ENCODE measurements at regions not wholly inside any gene's neighbourhood (a gene's known extent, or its start where the extent isn't known, plus 50 kb on each side); places are given as distances from the start of the nearest gene placed in this dataset.

DNA sequence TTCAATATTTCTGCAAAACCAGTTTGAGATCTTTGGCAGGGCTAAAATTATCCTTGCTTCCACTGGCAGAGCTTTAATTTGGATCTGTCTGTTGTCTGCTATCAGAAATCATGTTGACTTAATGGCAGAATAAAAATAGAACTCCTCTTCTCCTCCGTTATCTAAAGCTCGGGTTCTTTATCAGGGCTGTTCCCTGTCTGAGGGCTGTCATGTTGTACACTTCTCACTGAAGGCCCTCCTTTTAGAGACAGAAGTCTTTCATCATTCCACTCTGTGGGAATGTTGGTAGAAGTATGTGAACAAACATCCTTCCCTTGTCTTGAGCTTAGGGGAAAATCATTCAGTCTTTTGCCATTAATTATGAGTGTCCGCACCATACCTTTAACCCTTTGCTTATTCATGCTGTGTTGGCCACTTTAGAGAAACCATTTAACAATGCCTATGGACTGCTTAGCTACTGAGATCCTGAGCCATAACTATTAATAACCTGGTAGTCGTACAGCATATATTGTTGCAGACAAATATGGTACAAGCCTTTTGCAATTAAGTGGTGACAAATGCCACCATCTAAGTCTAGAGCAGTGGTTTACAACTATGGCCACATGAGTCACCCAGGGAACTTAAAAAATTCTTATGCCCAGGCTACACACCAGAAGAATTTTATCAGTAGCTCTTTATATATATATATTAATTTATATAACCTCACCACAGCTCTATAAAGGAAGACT is 226.0 kb upstream of the TPM1 start:
- no peak for DNase-seq (ENCODE audit: extremely low read depth, low read depth, low spot score)

DNA sequence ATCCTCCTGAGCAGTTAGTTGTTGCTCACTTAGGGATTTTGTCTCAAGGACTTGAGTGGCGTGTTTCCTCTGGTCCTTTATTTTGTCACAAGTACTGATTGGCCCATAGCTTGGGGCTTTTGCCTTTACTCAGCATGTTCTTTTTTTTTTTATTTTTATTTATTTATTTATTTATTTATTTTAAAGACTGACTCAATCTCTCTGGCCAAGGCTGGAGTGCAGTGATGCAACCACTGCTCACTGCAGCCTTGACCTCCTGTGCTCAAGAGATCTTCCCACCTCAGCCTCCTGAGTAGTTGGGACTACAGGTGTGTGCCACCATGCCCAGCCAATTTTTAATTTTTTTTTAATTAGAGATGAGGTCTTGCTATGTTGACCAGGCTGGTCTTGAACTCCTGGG is 223.9 kb upstream of the TPM1 start:
- no peak for DNase-seq (ENCODE audit: extremely low read depth, low read depth, low spot score)

DNA sequence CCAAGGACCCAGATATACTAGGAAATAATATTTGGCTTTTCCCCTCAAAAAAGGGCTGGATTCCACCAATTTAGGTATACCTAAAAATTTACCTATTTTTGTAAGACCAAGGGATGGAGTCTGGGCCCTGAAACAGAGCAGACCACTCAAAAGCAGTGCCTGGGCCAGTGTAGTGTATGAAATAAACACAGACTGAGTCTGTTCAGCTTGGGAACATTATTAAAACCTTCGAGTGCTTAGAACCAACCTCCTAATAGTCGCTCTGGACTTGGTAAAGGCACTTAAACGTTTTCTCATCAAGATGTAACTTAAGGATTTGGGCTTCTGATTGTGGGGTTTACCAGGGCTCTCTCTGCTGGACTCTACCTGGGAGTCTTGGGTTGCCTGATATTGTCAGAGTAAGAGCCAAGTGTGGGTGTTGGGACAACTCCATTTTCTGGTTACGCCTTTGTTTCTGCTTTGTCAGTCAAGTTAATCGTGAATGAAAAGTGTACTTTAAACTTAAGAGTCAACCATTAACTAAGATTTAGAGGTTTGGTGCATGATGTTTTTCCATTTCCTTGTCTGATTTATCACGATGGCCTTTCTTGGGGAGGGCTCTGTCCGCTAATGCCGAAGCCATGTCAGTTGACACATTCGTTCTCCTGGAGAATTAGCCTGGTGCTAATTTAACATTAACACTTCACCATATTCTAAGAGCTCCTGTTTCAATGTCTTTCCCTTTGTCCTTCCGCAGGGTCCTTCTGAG is 221.0 kb upstream of the TPM1 start:
- DNase-seq (ENCODE audit: extremely low read depth, low read depth, low spot score) = no peak

DNA sequence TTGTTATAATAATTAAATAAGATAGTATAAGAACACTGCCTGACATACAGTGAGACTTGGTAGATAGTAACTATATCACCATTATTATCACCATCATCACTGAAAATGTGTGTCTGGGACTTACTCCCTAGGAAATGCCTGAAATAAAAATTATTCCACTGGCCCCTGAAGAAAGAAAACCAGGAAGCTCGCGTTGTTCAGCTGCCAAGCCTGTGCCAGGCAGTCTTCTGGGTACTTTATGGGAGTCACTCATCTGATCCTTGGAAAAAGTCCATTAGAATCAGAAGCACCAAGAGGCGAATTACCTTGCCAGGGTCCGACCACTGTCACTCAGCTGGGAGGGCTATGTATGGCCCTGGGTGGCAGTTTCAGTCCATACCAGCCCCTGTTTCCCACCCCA is 220.3 kb upstream of the TPM1 start:
- DNase-seq (ENCODE audit: extremely low read depth, low read depth, low spot score) = no peak

DNA sequence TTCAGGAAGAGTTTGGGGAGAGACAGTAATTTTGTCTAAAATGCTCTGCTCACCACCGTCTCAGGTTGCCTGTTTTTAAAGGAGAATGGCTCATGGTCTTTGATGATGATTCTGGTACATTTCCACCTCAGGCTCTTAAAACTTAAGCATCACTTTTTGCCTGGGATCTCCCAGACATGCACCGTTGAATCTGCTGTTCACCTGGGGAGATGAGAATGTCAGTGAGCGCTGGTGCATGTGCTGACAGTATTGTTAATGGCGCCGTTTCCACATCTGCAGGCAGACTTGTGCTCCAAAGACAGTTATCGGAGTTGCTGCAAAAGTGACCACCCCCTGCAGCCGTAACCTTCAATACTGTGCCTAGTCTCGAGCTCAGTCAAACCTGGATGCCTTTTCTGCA is 219.0 kb upstream of the TPM1 start:
- DNase-seq (ENCODE audit: extremely low read depth, low read depth, low spot score) = no peak

DNA sequence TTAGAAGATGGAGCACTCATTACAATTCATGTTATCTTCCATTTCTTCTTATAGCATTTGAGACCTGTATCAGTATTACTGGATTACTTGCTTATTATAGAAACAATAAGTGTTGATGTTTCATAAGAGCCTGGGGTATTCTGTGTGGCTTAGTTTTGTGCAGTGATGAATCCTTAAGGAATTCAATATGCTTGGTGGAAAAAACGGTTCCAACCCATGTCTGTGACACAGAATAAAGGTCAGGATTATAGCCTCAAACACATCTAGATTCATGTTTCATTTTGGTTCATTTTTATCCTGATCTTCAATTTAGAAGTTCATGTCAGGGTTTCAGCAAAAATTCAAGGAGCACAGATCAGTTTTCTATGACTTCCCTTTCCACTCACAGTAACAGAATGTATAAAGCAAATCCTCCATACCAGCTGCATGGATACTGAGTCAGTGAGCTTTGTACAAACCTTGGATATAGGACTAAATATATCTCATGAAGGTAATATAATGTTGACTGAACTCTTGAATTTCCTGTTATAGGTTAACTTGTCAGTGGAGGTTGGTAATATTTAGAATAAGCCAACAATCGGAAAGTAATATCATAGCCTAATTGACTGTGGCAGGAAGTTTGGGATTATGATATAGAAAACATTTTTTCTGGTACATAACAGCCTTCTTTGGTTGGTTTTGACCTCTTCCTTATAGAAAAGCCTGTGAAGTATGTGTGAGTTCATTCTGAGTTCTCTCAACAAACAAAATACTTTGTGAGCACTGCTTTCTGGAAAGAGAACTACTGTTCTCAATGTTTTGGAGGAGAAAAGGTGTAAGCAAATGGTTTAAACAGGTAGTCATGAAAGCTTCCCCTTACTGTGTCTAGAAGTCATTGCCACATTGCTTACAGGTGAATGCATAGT is 218.2 kb upstream of the TPM1 start:
- no peak for DNase-seq (ENCODE audit: extremely low read depth, low read depth, low spot score)

DNA sequence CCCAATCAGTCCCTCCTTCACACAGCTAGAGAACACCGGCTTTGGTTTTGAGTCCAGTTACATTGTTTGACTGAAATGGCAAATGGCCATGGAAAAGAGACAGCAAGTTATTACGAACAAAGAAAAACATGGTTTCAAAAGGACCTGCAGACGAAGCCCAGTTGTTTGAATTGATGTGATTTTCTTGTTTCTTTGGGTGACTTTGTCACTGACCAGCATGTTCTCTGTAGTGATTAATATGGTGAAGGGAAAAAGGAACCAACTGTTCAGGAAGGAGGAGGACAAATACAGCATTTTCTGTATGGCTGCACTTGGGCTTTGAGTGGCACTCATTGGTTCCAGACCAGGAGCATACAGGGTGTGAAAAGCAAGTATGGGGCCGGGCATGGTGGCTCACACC is 217.4 kb upstream of the TPM1 start:
- DNase-seq (ENCODE audit: extremely low read depth, low read depth, low spot score) = no peak

DNA sequence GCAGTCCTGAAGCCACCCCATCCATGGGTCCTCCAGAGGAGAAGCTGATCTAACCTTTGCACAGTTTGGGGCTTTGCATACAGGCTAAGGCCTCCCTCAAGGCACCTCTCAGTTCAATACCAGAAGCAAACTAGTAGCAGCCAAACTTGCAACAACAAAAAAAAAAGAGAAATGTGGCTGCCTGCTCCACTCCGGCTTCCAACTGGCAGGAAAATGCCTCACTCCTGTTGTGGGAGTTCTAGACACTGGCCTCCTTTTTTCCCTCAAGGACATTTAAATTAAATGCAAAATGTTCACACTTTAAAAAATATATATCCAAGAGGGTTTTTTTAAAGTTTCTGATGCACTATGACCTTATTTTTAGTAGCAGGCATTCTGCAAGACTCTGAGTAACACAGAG is 216.0 kb upstream of the TPM1 start:
- no peak for DNase-seq (ENCODE audit: extremely low read depth, low read depth, low spot score)

DNA sequence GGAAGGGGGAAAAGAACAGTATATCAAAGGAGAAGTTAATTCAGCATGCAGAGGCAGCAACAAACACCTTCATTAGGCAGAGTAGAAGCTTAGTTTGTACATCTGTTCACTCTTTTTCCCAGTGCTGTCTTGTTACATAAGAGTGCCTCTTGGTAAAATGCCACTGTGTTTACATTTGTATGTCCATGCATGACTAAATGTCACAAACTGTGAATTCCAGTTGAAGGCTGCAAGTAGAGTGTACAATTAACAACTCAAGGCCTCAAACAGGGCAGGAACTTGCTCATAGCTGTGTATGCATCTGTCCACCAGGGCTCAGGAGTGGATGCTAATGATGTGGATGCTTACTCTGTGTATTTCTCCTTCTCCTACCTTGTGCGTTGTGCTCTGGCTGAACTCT is 214.2 kb upstream of the TPM1 start:
- no peak for DNase-seq (ENCODE audit: extremely low read depth, low read depth, low spot score)

DNA sequence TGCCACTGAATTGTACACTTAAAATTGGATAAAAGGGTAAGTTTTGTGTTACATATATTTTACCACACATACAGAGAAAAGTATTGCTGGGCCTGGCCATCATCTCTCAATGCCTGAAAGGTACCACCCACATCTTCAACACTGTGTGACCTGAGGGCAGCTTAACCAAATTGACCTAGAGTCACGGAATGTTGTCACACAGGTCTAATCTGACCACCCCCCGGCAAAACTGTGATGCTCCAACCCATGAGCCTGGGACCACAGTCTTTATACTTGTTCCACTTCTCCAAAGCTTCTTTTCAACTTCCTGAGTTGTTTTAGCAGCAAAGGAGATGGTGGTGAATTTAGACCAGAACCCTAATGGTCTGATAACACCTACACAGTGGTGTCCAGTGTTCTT is 210.3 kb upstream of the TPM1 start:
- no peak for DNase-seq (ENCODE audit: extremely low read depth, low read depth, low spot score)

DNA sequence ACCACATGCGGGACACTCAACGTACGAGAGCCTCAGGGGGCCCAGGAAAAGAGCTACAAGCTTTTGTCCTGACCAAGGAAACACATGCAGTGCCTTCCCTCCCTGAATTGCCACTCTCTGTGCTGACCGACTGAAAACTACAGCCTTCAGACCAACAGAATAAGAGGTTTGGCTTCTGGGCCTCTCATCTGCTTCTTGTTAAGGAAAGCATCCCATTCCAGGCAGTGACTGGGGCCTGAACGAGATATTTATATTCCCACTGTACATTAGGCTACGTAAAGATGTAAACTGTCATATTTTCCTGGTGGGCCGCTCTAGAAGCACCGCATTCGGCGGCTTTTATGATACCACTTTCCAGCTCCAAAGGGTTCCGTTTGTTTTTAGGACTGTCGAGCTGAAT is 208.9 kb upstream of the TPM1 start:
- no peak for DNase-seq (ENCODE audit: extremely low read depth, low read depth, low spot score)

DNA sequence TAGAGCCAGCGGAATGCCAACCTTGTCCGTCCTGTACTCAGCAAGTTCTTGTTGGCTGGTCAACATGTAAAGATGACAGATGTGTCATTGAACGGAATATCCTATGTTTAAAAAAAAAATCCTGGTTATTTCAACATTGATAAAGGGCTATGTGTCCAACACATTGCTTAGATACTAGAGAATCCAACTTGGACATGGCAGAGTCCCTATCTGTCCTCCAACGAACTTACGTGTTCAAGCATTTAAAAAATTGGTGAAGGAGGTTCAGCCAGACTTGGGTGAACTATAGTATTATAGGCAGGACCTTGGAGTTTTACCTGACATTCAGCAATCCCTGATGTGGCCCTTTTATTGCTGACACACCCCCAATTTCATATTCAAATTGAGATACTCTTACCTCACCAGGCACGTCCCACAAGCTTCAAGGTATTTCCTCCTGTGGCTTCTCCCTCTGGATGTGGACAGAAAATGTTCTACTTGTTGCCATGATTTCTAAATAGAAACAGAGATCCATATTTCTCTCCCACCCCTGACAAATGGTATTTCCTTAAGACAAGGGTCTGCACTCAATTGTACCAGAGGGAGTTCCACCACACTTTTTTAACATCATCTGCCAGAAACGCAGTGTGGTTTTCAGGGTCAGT is 207.7 kb upstream of the TPM1 start:
- no peak for DNase-seq (ENCODE audit: extremely low read depth, low read depth, low spot score)

DNA sequence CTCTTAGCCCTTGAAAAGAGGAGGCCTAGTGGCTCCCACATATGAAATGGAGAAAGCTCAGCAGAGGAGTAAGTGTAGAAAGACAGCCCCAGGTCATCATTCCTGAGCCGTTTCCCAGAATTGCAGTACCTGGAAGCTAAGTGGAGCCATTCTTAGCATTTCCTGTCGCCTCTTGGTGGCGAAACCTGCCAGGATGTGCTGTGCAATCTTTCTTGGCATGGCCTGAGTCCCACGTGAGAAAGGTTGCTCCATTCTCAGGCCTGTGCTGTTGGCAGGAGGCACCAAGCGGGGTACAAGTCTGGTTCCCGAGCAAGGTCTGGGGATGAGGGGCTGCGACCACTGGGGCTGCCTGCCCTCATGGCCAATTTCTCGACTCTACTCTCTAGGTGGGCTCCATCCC is 207.2 kb upstream of the TPM1 start:
- DNase-seq (ENCODE audit: extremely low read depth, low read depth, low spot score) = no peak

DNA sequence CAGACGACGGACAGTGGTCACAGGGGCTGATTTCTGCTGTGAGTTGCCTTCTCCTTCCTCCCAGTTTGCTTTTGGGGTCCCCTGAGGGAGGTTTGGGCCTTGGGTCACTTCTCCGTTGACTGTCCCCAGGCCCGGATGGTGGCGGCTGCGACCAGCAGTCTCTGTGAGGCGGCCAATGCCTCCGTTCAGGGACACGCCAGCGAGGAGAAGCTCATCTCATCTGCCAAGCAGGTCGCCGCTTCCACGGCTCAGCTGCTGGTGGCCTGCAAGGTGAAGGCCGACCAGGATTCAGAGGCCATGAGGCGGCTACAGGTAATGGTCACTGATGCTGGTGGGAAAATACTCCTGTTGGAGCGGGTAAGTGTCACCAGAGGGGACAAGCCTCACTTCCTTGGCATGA is 206.8 kb upstream of the TPM1 start:
- no peak for DNase-seq (ENCODE audit: extremely low read depth, low read depth, low spot score)

DNA sequence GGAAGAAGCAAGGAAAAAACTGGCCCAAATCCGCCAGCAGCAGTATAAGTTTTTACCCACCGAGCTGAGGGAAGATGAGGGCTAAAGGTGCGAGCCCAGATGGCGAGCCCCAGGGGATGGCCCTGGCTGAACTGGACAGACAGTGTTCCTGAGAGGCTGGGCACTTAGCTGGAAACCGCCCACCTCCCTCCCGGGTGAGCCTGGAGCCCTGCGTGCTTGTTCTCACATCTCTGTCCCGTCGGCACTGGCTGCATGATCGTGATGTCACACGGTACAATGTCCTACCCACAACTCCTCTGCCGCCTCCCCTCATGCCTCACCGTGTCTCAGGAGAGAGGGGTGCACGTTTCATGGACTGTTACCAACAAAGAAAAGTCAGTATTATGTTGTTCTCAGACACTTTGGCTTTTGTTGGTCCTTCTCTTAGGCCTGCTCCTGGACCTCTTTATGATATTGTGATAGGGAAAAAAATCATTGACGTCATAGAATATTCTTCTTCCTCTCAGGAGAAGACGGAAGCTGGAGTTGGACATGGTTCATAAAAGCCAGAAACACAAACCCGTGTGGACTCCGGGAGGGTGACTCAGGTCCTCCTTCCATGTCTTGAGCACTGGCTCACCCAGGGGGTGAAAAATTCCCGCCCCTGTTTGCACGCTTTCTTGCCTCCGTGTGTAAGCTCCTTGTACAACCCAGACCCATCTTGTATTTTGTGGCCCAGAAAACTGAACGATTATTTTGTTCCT is 201.8 kb upstream of the TPM1 start:
- DNase-seq (ENCODE audit: extremely low read depth, low read depth, low spot score) = no peak

DNA sequence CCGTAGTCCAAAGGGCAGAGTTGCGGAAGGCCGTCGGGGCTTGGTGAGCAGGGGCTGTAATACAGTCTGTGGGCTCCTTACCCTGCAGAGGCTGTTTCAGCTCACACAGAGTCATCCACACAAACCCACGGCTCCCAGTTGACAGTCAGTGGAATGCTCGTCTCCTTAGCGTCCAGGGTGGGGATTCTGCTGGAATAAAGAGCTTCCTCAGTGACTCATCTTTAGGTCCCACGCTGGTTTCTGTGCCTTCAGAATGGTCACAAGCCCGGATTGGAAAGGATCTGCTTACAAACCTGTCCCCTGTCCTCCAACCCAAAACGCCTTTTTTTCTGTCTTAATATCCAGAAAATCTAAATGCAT is 201.3 kb upstream of the TPM1 start:
- DNase-seq (ENCODE audit: extremely low read depth, low read depth, low spot score) = no peak

DNA sequence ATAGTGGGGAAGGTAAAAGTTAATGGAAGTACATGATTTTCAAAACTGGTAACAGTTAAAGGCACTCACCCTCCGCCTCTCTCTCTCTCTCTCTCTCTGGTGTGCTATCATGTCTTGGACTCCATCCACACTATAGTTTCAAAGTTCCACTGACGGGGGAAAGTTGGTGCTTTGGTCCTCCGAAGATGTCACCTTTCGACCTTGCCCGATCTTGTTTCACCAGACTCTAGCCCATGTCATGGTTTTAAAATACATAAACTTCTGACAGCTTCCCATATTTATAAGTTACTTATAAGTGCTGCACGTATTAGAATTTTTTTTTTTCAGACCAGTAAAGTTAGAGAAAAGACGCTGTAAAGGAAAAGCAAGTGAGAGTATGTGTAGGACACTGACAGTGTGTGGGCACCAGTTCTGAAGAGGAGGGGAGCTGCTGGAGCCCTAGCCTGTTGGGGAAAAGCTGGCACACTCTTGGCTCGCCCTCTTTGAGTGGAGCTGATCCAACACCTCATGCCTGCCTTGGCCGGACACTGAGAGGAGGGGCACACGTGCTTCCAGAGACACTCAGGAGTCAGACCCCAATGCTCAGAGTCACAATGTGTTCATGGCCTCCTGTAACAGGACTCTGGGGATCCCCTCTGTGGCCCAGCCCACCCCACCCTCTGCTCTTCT is 200.5 kb upstream of the TPM1 start:
- DNase-seq (ENCODE audit: extremely low read depth, low read depth, low spot score) = no peak

DNA sequence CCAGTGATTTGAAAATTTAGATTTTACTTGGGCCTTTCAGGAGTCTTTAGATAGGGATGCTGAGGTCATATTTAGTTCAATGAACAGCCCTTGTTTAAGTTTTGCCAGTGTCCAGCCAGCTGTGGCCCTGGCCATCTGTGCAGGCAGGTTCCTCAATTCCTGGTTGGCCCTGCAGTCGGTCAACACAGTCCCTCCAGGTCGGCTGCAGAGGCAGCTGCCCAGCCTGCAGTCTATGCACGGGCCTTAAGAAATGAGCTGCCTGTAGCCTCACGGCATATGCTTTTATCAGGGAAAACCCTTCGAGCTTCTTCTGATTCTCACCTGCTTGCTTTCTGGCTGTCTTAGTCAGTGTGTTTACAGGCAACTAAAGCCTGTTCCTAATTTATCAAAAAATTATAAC is 199.2 kb upstream of the TPM1 start:
- DNase-seq (ENCODE audit: extremely low read depth, low read depth, low spot score) = no peak

DNA sequence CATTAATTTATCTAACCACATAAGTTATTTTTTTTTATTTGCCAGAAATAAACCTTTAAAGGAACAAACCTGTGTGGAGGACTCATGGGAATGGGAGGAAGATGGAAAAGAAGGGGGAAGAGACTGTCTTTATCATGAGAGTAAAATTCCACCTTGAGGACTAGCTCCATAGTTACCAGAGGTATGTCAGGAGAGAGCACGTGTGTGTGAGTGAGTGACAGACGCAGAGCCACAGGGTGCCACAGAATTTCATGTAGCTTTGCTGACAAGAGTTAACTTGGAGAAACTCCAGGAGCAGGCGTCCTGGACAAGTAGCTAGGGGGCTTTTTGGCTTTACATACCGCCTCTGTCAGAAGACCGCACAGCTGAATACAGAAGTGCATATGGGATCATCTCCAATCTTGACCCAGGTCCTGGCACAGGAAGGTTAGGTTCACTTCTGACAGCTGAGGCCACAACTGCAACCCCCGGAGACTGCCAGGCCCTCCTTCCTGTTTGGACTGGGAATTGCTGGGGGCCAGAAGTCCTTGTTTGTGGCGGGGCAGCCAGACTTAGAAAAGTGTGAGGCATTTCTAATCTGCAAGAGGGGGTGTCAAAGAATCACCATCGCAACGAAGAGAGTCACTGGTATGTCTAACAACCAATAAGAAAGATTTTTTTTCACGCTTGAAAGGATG is 197.8 kb upstream of the TPM1 start:
- DNase-seq (ENCODE audit: extremely low read depth, low read depth, low spot score) = no peak
